Stimulated activated CD4-positive, alpha-beta T cell treated with anti-CD3 and anti-CD28 coated beads, Interleukin-2, amount 100 ng/mL, for 4 hours (primary cell): ENCODE measurements at regions not wholly inside any gene's neighbourhood (a gene's known extent, or its start where the extent isn't known, plus 50 kb on each side); places are given as distances from the start of the nearest gene placed in this dataset.

ENCODE experiments used
- DNase-seq: peaks from one replicate; pipeline ENCODE4 v3.0.0-alpha.2; 2020; ENCODE audit warnings: low read depth

DNA sequence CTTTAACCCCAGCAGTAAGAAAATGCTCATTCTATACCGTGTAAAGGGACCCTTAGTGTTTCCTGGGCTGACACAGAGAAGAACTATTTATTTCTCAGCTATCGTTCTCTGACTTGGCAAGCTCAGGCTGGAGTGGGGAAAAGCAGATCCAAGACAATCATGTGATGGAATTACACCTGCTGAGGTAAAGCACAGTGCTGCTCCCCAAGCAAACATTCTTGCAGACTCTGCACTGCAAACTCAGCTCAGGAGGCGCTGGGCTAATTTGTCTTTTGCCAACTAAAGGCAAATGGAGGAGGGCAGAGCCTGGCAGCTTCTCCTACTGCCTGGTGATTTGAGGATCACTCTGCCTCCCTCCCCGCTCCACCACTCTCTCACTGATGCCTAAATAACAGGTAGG is 57.8 kb upstream of the FUT8 start:
- no peak for DNase-seq

DNA sequence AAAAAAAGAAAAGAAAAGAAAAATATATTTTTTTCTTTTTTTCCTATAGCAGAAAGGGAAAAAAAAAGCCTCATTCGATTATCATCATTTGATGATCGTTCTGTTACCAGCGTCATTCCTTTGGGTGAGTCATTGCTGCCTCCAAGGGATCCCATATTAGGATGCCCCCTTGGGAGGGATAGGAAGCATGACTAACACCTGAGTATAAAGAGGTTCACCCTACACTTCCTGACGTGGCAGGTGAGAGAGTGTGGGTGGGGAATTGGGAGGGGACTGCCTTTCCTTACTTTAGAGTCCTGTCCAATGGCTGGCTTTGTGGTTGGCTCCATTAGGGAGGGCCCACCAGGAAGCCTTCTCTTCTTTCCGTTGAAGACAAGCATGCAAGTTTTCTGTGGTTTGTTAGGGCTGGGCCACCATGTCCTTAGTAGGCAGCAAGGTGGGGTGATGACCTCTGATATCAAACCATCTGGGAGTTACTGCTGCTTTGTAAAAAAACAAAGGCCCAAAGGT is 56.1 kb upstream of the FUT8 start:
- DNase-seq, result no peak

DNA sequence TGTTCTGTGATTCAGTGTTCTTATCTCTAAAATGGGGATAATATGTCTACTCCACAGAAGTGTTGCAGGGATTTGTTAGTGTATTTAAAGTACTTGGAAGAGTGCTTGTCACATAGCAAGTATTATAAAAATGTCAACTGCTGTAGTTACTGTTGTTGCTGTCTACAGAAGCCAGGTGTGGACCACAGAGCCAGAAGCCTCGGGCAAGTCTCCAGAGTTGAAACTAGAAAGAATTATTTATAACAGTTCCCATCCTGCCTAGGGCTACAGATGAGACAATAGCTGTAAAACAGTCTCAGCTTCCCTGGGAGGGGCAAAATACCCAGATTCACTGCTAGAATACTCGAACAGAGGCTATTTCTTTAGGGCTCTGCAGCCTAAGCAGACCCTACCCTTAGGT is 55.4 kb upstream of the FUT8 start:
- no peak for DNase-seq

DNA sequence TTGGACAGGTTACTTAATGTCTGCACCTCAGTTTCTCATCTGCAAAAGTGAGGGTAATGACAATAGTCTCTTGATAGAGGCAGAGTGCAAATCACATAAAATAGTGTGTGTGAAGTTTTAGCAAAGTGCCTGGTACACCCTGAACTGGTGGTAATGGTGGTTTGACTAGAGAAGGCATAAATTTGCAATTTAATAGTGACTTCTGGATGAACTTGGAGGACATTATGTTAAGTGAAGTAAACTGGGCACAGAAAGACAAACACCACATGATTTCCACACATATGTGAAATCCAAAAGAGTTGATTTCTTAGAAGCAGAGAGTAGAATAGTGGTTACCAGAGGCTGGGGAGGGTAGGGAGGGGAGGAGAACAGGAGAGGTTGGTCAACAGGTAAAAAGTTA is 54.8 kb upstream of the FUT8 start:
- DNase-seq, result no peak

DNA sequence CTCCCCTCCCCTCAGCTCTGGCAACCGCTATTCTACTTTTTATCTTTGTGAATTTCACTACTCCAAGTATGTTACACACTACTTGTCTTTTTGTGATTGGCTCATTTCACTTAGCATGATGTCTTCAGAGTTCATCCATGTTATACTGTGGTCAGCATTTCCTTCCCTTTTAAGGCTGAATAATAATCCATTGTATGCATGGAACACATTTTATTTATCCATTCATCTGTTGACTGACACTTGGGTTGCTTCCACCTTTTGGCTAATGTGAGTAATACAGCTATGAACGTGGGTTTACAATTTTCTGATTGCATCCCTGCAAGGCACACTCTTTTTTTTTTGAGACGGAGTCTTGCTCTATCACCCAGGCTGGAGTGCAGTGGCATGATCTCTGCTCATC is 53.0 kb upstream of the FUT8 start:
- no peak for DNase-seq

DNA sequence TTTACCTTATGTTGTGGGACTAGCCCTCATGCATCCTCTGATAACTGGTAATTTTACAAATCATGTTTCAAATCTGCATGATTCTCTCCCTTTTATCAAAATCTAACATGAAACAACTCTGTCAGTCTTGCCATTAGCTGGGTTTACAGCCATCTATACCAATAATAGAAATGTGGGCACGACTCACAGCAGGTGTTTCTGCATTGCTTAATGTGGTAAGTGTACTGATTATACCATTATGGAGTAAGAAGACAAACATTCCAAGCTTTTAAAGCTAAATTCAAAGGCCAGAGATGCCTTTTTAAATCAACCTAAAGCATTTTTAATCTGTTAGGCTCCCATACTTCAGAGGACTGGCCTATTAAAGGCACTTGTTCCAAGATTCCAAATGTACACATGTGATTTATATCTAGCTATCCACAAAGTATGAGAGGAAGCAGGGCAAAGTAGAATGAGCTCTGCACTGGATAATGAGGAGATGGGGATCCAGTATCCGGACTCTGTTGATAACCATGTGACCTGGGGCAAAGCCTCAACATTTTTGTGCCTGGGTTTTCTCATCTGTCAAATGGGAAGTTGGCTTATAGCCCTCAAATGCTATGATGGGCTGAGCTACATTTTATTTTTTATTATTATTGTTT is 52.3 kb upstream of the FUT8 start:
- DNase-seq, result no peak

DNA sequence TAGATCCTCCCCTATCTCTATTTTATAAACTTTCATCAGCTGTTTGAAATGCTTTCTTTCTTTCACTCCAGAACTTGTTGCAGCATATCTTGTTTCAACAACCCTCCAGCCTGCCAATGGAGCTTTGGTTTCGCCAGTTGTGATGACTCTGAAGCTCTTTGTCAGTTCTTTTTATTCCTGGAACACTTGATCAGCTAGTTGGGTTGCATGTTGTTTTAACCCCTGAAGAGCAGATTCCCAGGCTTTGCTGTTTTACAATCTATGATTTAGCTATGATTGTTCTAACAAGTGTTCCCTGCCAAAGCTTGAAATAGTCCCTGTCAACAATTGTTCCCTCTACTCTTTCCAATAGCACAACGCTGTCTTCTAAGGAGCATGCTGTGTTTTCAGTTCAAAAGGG is 50.6 kb upstream of the FUT8 start:
- no peak for DNase-seq
